Ascending aorta (tissue), 2 donors: ENCODE measurements at regions not wholly inside any gene's neighbourhood (a gene's known extent, or its start where the extent isn't known, plus 50 kb on each side); places are given as distances from the start of the nearest gene placed in this dataset.

ENCODE experiments used
- DNase-seq, 2 donors: peaks; one replicate each; pipeline ENCODE4 v3.0.0-alpha.2; 2019; ENCODE audit warnings: low spot score in 2 of 2
- H3K27ac ChIP-seq, 2 donors: fragments of 200-600 bp; sonication (generic); one replicate each; pipeline ENCODE4 v1.5.1; 2016 to 2017; ENCODE audit warnings: mild to moderate bottlenecking in 1 of 2
- H3K27me3 ChIP-seq: fragments of 200-600 bp; sonication (generic); one replicate; pipeline ENCODE4 v1.5.1; 2017
- H3K36me3 ChIP-seq, 2 donors: fragments of 200-600 bp; sonication (generic); one replicate each; pipeline ENCODE4 v1.5.1; 2016
- H3K4me1 ChIP-seq, 2 donors: fragments of 200-600 bp; sonication (generic); one replicate each; pipeline ENCODE4 v1.5.1; 2016 to 2017; ENCODE audit warnings: mild to moderate bottlenecking in 1 of 2
- H3K4me3 ChIP-seq, 2 donors: fragments of 200-600 bp; sonication (generic); one replicate each; pipeline ENCODE4 v1.5.1; 2016 to 2017; ENCODE audit warnings: mild to moderate bottlenecking in 1 of 2
- H3K9me3 ChIP-seq, 2 donors: fragments of 200-600 bp; sonication (generic); one replicate each; pipeline ENCODE4 v1.5.1; 2016
- CTCF ChIP-seq, 3 experiments: fragments of 200-600 bp in 2 of 3; fragments of 450-650 bp in 1 of 3; sonication (generic) in 2 of 3; IDR thresholded peaks; one replicate each; pipeline ENCODE4 v1.5.1; 2016 to 2019; ENCODE audit warnings: antibody characterized with exemption in 3 of 3, mild to moderate bottlenecking in 1 of 3, moderate library complexity in 1 of 3
- intact Hi-C: fragments of 100-400 bp; cut with DNase I; formaldehyde crosslinking; loops from one replicate; pipeline ENCODE4 v1.15.1; 2023

- H3K27me3 ChIP-seq: no peaks in the 10 kb centered on the region
- H3K36me3 ChIP-seq: no peaks in the 10 kb centered on the region
- no peaks in the 10 kb centered on the region for H3K4me1 ChIP-seq
- no peak for DNase-seq
- TF ChIP-seq CTCF (IDR thresholded peaks at IDR 0.05): no peak
- H3K27ac ChIP-seq: no peak overlapping the region
- no peak overlapping the region for H3K4me3 ChIP-seq
- no peaks in the 10 kb centered on the region for H3K9me3 ChIP-seq
- intact Hi-C loops: no loop called here
Measured at GRCh38 chr7:121798453-121798840, 74.5 kb upstream of the PTPRZ1 start.

GRCh38 chr7:121797657-121798452, 75.1 kb upstream of the PTPRZ1 start:
- Histone ChIP-seq H3K27me3 (no peaks in the 10 kb centered on the region), H3K27ac (no peak overlapping the region), H3K36me3 (no peaks in the 10 kb centered on the region), H3K4me3 (no peak overlapping the region), H3K9me3 (no peaks in the 10 kb centered on the region), H3K4me1 (no peaks in the 10 kb centered on the region)
- intact Hi-C loops: no loop called here
- no peak for DNase-seq
- no peak for TF ChIP-seq CTCF (IDR thresholded peaks at IDR 0.05)

GRCh38 chr7:121796936-121797656, 75.9 kb upstream of the PTPRZ1 start:
- DNase-seq: no peak
- no peak overlapping the region for H3K4me3 ChIP-seq
- no peaks in the 10 kb centered on the region for H3K9me3 ChIP-seq
- no peak for TF ChIP-seq CTCF (IDR thresholded peaks at IDR 0.05)
- no peaks in the 10 kb centered on the region for H3K27me3 ChIP-seq
- no peak overlapping the region for H3K27ac ChIP-seq
- no peaks in the 10 kb centered on the region for H3K4me1 ChIP-seq
- intact Hi-C loops: no loop called here
- H3K36me3 ChIP-seq: no peaks in the 10 kb centered on the region

GRCh38 chr7:121796381-121796780, 76.6 kb upstream of the PTPRZ1 start:
- Histone ChIP-seq H3K36me3 (no peaks in the 10 kb centered on the region), H3K4me1 (no peaks in the 10 kb centered on the region), H3K27me3 (no peaks in the 10 kb centered on the region), H3K9me3 (no peaks in the 10 kb centered on the region), H3K27ac (no peak overlapping the region), H3K4me3 (no peak overlapping the region)
- intact Hi-C loops: no loop called here
- no peak for TF ChIP-seq CTCF (IDR thresholded peaks at IDR 0.05)
- DNase-seq: no peak

GRCh38 chr7:121795736-121796135, 77.2 kb upstream of the PTPRZ1 start:
- Histone ChIP-seq H3K27ac (no peak overlapping the region), H3K4me3 (no peak overlapping the region), H3K36me3 (no peaks in the 10 kb centered on the region), H3K27me3 (no peaks in the 10 kb centered on the region), H3K4me1 (no peaks in the 10 kb centered on the region), H3K9me3 (no peaks in the 10 kb centered on the region)
- TF ChIP-seq CTCF (IDR thresholded peaks at IDR 0.05): no peak
- intact Hi-C loops: no loop called here
- no peak for DNase-seq
